ENCODE measurements at regions not wholly inside any gene's neighbourhood (a gene's known extent, or its start where the extent isn't known, plus 50 kb on each side); places are given as distances from the start of the nearest gene placed in this dataset.

- TF ChIP-seq, protein P1, sequence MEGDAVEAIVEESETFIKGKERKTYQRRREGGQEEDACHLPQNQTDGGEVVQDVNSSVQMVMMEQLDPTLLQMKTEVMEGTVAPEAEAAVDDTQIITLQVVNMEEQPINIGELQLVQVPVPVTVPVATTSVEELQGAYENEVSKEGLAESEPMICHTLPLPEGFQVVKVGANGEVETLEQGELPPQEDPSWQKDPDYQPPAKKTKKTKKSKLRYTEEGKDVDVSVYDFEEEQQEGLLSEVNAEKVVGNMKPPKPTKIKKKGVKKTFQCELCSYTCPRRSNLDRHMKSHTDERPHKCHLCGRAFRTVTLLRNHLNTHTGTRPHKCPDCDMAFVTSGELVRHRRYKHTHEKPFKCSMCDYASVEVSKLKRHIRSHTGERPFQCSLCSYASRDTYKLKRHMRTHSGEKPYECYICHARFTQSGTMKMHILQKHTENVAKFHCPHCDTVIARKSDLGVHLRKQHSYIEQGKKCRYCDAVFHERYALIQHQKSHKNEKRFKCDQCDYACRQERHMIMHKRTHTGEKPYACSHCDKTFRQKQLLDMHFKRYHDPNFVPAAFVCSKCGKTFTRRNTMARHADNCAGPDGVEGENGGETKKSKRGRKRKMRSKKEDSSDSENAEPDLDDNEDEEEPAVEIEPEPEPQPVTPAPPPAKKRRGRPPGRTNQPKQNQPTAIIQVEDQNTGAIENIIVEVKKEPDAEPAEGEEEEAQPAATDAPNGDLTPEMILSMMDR (IDR thresholded peaks at IDR 0.05) = no peak
- TF ChIP-seq POLR2AphosphoS5 (IDR thresholded peaks at IDR 0.05) = no peak
- TF ChIP-seq POLR2A (IDR thresholded peaks at IDR 0.05) = no peak
These were observed 56.5 kb upstream of the PRR5 start for GRCh38 chr22:44645531-44645930.

Data from transverse colon (tissue), 4 donors.